K562 (cell line): ENCODE measurements at regions not wholly inside any gene's neighbourhood (a gene's known extent, or its start where the extent isn't known, plus 50 kb on each side); places are given as distances from the start of the nearest gene placed in this dataset.

ENCODE experiments used
- CTCF ChIP-seq, 3 experiments: IDR thresholded peaks in 2 of 3; conservative IDR thresholded peaks in 1 of 3; 2 replicates each; pipeline ENCODE4 v1.5.1; 2011 to 2012; ENCODE audit warnings: low read length in 3 of 3, mild to moderate bottlenecking in 3 of 3, control low read depth in 2 of 3, improper control_type of control experiment in 1 of 3, inconsistent platforms in 1 of 3, low read depth in 1 of 3, mixed read lengths in 1 of 3, moderate library complexity in 1 of 3; ENCODE audit not compliant: insufficient read depth in 2 of 3
- POLR2A ChIP-seq: fragments of 450-650 bp; conservative IDR thresholded peaks from 2 replicates; pipeline ENCODE4 v1.6.1; 2016

DNA sequence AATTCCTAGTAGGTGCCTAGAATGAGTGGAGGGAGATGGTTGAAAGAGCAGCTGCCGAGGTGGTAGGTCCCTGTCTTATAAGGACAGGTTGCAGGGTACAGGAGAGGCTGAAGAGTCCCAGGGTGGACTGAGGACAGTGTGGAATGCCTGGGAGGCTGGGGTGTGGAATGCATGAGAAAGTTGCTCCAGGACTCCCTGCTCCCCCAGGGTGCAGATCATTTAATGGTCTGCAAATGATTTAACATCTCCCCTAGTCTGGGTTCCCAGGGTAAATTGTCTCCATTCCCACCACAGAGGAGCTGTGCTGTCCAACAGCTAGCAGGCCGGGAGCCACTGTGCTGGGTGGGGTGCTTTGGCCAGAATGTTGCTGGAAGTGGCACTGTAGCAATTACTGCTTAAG is 76.0 kb downstream of the CD83 start:
- TF ChIP-seq POLR2A (no peak), CTCF (IDR thresholded peaks at IDR 0.05 in 2 of 3, conservative IDR thresholded peaks at IDR 0.05 in 1 of 3; ENCODE audit: insufficient read depth in 2 of 3, low read depth in 1 of 3, low read length in 3 of 3) (no peak)
